Loucy (cell line): ENCODE measurements at regions not wholly inside any gene's neighbourhood (a gene's known extent, or its start where the extent isn't known, plus 50 kb on each side); places are given as distances from the start of the nearest gene placed in this dataset.

Experiments
- H2AFZ ChIP-seq: fragments of 200-600 bp; sonication (generic); 2 replicates; pipeline ENCODE4 v1.6.0; 2016; ENCODE audit warnings: antibody characterized with exemption, mild to moderate bottlenecking, low read length, moderate library complexity
- H3F3A ChIP-seq: fragments of 200-600 bp; 2 replicates; pipeline ENCODE4 v1.6.0; 2016; ENCODE audit warnings: antibody characterized with exemption, low read depth, mild to moderate bottlenecking
- H3K27me3 ChIP-seq: fragments of 200-600 bp; sonication (generic); 2 replicates; pipeline ENCODE4 v1.6.1; 2014; ENCODE audit warnings: low read length, mild to moderate bottlenecking; ENCODE audit not compliant: insufficient read depth, poor library complexity, severe bottlenecking
- H3K36me3 ChIP-seq: fragments of 200-600 bp; sonication (generic); 2 replicates; pipeline ENCODE4 v1.6.1; 2016; ENCODE audit warnings: low read length; ENCODE audit not compliant: insufficient read depth
- H3K4me1 ChIP-seq: fragments of 200-600 bp; sonication (generic); 2 replicates; pipeline ENCODE4 v1.5.1; 2014; ENCODE audit warnings: low read length, mild to moderate bottlenecking; ENCODE audit not compliant: insufficient read depth, poor library complexity, severe bottlenecking
- H3K4me2 ChIP-seq: fragments of 200-600 bp; sonication (generic); 2 replicates; pipeline ENCODE4 v1.6.0; 2014; ENCODE audit warnings: antibody characterized with exemption, low read length, low read depth, mild to moderate bottlenecking; ENCODE audit not compliant: poor library complexity, severe bottlenecking
- H3K4me3 ChIP-seq: fragments of 200-600 bp; sonication (generic); 2 replicates; pipeline ENCODE4 v1.5.1; 2014; ENCODE audit warnings: low read length, mild to moderate bottlenecking, mixed read lengths; ENCODE audit not compliant: poor library complexity, severe bottlenecking
- H3K79me2 ChIP-seq: fragments of 200-600 bp; sonication (generic); 2 replicates; pipeline ENCODE4 v1.6.1; 2014; ENCODE audit warnings: low read length; ENCODE audit not compliant: insufficient read depth
- H3K9ac ChIP-seq: fragments of 200-600 bp; sonication (generic); 2 replicates; pipeline ENCODE4 v1.6.0; 2014; ENCODE audit warnings: mild to moderate bottlenecking, low read depth, low read length, moderate library complexity; ENCODE audit not compliant: poor library complexity, severe bottlenecking
- H3K9me2 ChIP-seq: fragments of 200-600 bp; sonication (generic); replicated peaks from 2 replicates; pipeline ENCODE4 v1.6.1; 2016; ENCODE audit warnings: low read depth, low read length, mixed read lengths
- H3K9me3 ChIP-seq: fragments of 200-600 bp; sonication (generic); 2 replicates; pipeline ENCODE4 v1.6.1; 2014; ENCODE audit warnings: mild to moderate bottlenecking, antibody characterized with exemption, low read length, low read depth; ENCODE audit not compliant: insufficient read depth
- H4K20me1 ChIP-seq: fragments of 200-600 bp; sonication (generic); 2 replicates; pipeline ENCODE4 v1.6.0; 2014; ENCODE audit warnings: antibody characterized with exemption, low read length, mild to moderate bottlenecking; ENCODE audit not compliant: insufficient read depth, poor library complexity, severe bottlenecking
- CTCF ChIP-seq: fragments of 200-600 bp; sonication (generic); conservative IDR thresholded peaks from 2 replicates; pipeline ENCODE4 v1.5.1; 2014; ENCODE audit warnings: mild to moderate bottlenecking, antibody characterized with exemption, low read length
- EZH2phosphoT487 ChIP-seq: fragments of 200-600 bp; IDR thresholded peaks from 2 replicates; pipeline ENCODE4 v1.6.1; 2018; ENCODE audit warnings: antibody characterized with exemption, mild to moderate bottlenecking, moderate library complexity, borderline replicate concordance

- no peaks in the 10 kb centered on the region for H3K79me2 ChIP-seq
- H3K36me3 ChIP-seq, result no peaks in the 10 kb centered on the region
- TF ChIP-seq EZH2phosphoT487 (no peak), CTCF (no peak)
- H3K4me1 ChIP-seq, result no peaks in the 10 kb centered on the region
- no peaks in the 10 kb centered on the region for H3F3A ChIP-seq
- H3K9me2 ChIP-seq, result no peaks in the 10 kb centered on the region
- H3K4me3 ChIP-seq, result no peak overlapping the region
- H3K9me3 ChIP-seq, result peaks cover 17% of the 10 kb centered on the region; the same call in 1 of the 2 replicates
- no peak overlapping the region for H2AFZ ChIP-seq
- no peak overlapping the region for H3K4me2 ChIP-seq
- H3K27me3 ChIP-seq, result no peaks in the 10 kb centered on the region
- H4K20me1 ChIP-seq, result no peaks in the 10 kb centered on the region
- H3K9ac ChIP-seq, result no peak overlapping the region
Observed at GRCh38 chr16:35449663-35450062, 1990.3 kb downstream of the TP53TG3F start.

- Histone ChIP-seq H3K79me2 (no peaks in the 10 kb centered on the region), H3K27me3 (no peaks in the 10 kb centered on the region), H3K4me3 (no peak overlapping the region), H3K9ac (no peak overlapping the region), H2AFZ (no peak overlapping the region), H3K4me1 (no peaks in the 10 kb centered on the region), H3K36me3 (no peaks in the 10 kb centered on the region), H4K20me1 (no peaks in the 10 kb centered on the region), H3K9me2 (no peaks in the 10 kb centered on the region), H3K4me2 (no peak overlapping the region), H3K9me3 (peaks cover 17% of the 10 kb centered on the region; the same call in 1 of the 2 replicates), H3F3A (no peaks in the 10 kb centered on the region)
- TF ChIP-seq EZH2phosphoT487, result no peak
- no peak for TF ChIP-seq CTCF
Observed at GRCh38 chr16:35450648-35451047, 1991.2 kb downstream of the TP53TG3F start.

GRCh38 chr16:35452471-35452870 lies 1993.1 kb downstream of the TP53TG3F start:
- Histone ChIP-seq H3F3A (no peaks in the 10 kb centered on the region), H3K27me3 (no peaks in the 10 kb centered on the region), H3K4me3 (no peak overlapping the region), H2AFZ (no peak overlapping the region), H3K4me2 (no peak overlapping the region), H3K4me1 (no peaks in the 10 kb centered on the region), H3K9ac (no peak overlapping the region), H3K36me3 (no peaks in the 10 kb centered on the region), H4K20me1 (no peaks in the 10 kb centered on the region), H3K9me2 (no peaks in the 10 kb centered on the region), H3K9me3 (peaks cover 13% of the 10 kb centered on the region; the same call in 1 of the 2 replicates), H3K79me2 (no peaks in the 10 kb centered on the region)
- TF ChIP-seq EZH2phosphoT487, result no peak
- no peak for TF ChIP-seq CTCF
